Kidney (tissue), 13 donors: ENCODE measurements at regions not wholly inside any gene's neighbourhood (a gene's known extent, or its start where the extent isn't known, plus 50 kb on each side); places are given as distances from the start of the nearest gene placed in this dataset.

Source experiments
- DNase-seq, 5 donors: peaks; one replicate each; pipeline ENCODE4 v3.0.0-alpha.2; 2013 to 2020
- FAIRE-seq: peaks from 2 replicates; lab custom pipeline; 2012; peaks lifted over from hg19 to GRCh38; lab: Jason Lieb, UNC
- H3K27ac ChIP-seq, 2 donors: one replicate each; pipeline ENCODE4 v1.7.0; 2013; ENCODE audit warnings: low read depth in 2 of 2, low read length in 2 of 2, inconsistent platforms in 1 of 2
- H3K27me3 ChIP-seq: one replicate; pipeline ENCODE4 v1.7.1; 2013; ENCODE audit warnings: low read length, inconsistent platforms; ENCODE audit not compliant: control insufficient read depth, insufficient read depth
- H3K36me3 ChIP-seq, 3 donors: one replicate each; pipeline versions ENCODE4 v1.7.0 to v1.7.1; 2013; ENCODE audit warnings: low read length in 3 of 3, control low read depth in 1 of 3, inconsistent platforms in 1 of 3; ENCODE audit not compliant: insufficient read depth in 3 of 3, control insufficient read depth in 2 of 3
- H3K4me1 ChIP-seq, 3 donors: one replicate each; pipeline versions ENCODE4 v1.7.0 to v1.7.1; 2013; ENCODE audit warnings: low read length in 3 of 3, inconsistent platforms in 1 of 3, low read depth in 1 of 3; ENCODE audit not compliant: control insufficient read depth in 2 of 3, insufficient read depth in 2 of 3
- H3K4me3 ChIP-seq, 3 donors: one replicate each; pipeline versions ENCODE4 v1.7.0 to v1.8.1; 2013; ENCODE audit warnings: low read length in 3 of 3, control low read depth in 1 of 3, inconsistent platforms in 1 of 3
- H3K9ac ChIP-seq, 3 donors: one replicate each; pipeline versions ENCODE4 v1.7.0 to v1.7.1; 2013; ENCODE audit warnings: low read length in 3 of 3, control low read depth in 1 of 3, inconsistent platforms in 1 of 3
- H3K9me3 ChIP-seq, 3 donors: one replicate each; pipeline versions ENCODE4 v1.7.0 to v1.7.1; 2013; ENCODE audit warnings: low read length in 3 of 3, control low read depth in 1 of 3, inconsistent platforms in 1 of 3; ENCODE audit not compliant: control insufficient read depth in 2 of 3, insufficient read depth in 1 of 3
- intact Hi-C: fragments of 100-400 bp; cut with DNase I; formaldehyde crosslinking; loops from one replicate; pipeline ENCODE4 v1.11.1; 2022
- TF ChIP-seq, protein P1 (sequence below): IDR thresholded peaks from 3 replicates; pipeline ENCODE4 v1.5.1; 2012; ENCODE audit warnings: mild to moderate bottlenecking, moderate library complexity, borderline replicate concordance; ENCODE audit not compliant: insufficient read depth; ENCODE audit errors: extremely low read depth
- donor health status: control.
- donor health status: control.
- donor health status: control.
- donor health status: control.
- donor health status: control.
- donor health status: DM: yes; HTN: yes; CAD: no.
- donor health status: Normal renal cell carcinoma (clear cell type).

DNA sequence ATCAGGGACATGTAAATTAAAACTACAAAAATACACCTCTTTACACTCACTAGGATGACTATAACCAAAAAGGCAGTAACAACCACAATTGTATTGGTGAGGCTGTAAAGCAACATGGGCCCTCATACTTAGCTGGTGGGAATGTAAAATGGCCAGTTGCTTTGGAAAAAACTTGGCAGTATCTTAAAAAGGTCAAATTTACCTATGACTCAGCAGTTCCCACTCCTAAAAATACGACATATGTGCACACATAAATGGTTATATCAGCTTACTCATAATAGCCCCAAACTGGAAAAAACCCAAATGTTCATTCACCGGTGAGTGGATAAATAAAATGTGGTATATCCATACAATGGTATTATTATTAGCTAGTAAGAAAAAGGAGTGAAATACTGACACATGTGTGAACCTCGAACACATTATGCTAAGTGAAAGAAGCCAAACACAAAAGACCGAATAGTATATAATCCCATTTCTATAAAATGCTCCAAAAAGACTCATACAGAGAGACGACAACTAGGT is 391.4 kb downstream of the NPIPA8 start:
- Histone ChIP-seq H3K9me3 (no peaks in the 10 kb centered on the region), H3K4me3 (no peak overlapping the region), H3K27me3 (no peaks in the 10 kb centered on the region), H3K36me3 (no peaks in the 10 kb centered on the region), H3K27ac (no peak overlapping the region), H3K4me1 (no peaks in the 10 kb centered on the region), H3K9ac (no peak overlapping the region)
- intact Hi-C loops: no loop called here
- TF ChIP-seq, protein P1, sequence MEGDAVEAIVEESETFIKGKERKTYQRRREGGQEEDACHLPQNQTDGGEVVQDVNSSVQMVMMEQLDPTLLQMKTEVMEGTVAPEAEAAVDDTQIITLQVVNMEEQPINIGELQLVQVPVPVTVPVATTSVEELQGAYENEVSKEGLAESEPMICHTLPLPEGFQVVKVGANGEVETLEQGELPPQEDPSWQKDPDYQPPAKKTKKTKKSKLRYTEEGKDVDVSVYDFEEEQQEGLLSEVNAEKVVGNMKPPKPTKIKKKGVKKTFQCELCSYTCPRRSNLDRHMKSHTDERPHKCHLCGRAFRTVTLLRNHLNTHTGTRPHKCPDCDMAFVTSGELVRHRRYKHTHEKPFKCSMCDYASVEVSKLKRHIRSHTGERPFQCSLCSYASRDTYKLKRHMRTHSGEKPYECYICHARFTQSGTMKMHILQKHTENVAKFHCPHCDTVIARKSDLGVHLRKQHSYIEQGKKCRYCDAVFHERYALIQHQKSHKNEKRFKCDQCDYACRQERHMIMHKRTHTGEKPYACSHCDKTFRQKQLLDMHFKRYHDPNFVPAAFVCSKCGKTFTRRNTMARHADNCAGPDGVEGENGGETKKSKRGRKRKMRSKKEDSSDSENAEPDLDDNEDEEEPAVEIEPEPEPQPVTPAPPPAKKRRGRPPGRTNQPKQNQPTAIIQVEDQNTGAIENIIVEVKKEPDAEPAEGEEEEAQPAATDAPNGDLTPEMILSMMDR: no peak
- FAIRE-seq: no peak
- no peak for DNase-seq

DNA sequence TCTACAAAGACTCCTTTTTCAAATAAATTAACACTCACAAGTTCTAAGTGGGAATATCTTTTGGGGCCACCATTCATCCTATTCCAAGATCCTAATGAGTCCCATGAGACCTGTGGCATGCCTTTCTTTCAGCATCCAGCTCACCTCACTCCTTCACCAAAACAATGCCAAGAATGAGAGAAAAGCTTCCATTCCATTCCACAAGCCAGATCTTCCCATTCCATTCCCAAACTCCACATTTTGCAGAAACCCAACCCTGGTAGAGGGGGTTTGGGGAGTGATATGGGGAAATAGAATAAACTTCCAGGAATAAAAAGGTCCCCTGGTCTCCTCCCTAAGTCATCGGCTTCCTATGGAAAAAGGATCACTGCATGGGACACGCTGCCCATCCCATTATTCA is 392.2 kb downstream of the NPIPA8 start:
- no peak for FAIRE-seq
- H3K4me1 ChIP-seq: peaks cover 0 to under 1% (median 0%) of the 10 kb centered on the region in 3 donors
- H3K4me3 ChIP-seq: no peak overlapping the region
- no peak for DNase-seq
- no peaks in the 10 kb centered on the region for H3K9me3 ChIP-seq
- H3K27me3 ChIP-seq: no peaks in the 10 kb centered on the region
- no peaks in the 10 kb centered on the region for H3K36me3 ChIP-seq
- intact Hi-C loops: no loop called here
- no peak overlapping the region for H3K27ac ChIP-seq
- H3K9ac ChIP-seq: no peak overlapping the region
- TF ChIP-seq, protein P1: no peak

DNA sequence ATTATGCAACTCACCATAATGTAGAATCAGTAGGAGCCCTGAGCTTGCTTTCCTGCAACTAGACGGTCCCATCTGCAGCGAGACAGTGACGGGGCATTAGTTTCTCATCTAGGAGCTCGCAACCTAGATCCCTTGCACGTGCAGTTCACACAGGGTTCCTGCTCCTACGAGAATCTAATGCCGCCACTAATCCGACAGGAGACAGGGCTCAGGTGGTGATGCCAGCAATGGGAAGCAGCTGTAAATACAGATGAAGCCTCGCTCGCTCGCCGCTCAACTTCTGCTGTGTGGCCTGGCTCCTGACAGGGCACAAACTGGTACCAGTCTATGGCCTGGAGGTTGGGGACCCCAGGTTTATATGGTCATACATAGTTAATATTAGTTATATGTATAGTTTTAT is 394.5 kb downstream of the NPIPA8 start:
- intact Hi-C loops: no loop called here
- no peak overlapping the region for H3K4me3 ChIP-seq
- no peak overlapping the region for H3K9ac ChIP-seq
- H3K27me3 ChIP-seq: no peaks in the 10 kb centered on the region
- H3K9me3 ChIP-seq: no peaks in the 10 kb centered on the region
- no peaks in the 10 kb centered on the region for H3K36me3 ChIP-seq
- H3K4me1 ChIP-seq: peaks cover 0 to 2% (median 0%) of the 10 kb centered on the region in 3 donors
- FAIRE-seq (no peak), DNase-seq (no peak)
- TF ChIP-seq, protein P1: no peak
- no peak overlapping the region for H3K27ac ChIP-seq
